SK-N-SH (cell line): ENCODE measurements at regions not wholly inside any gene's neighbourhood (a gene's known extent, or its start where the extent isn't known, plus 50 kb on each side); places are given as distances from the start of the nearest gene placed in this dataset.
"Not testable (repeated sequence)": the region's sequence is repeated elsewhere in the genome, so short reads cannot be mapped to it uniquely, and the experiment has no call there.

Experiments
- CTCF ChIA-PET: fragments of 300-600, 350-600 bp; formaldehyde crosslinking; extraction: SDS; loops from one replicate; lab custom pipeline; 2021; lab: Yijun Ruan, JAX
- POLR2A ChIA-PET: fragments of 350-600 bp; sonication (Branson Sonifier 250); formaldehyde crosslinking; extraction: SDS; loops from one replicate; lab custom pipeline; 2020; ENCODE audit warnings: antibody characterized with exemption, inconsistent platforms; lab: Yijun Ruan, JAX
- DNase-seq: peaks from one replicate; pipeline ENCODE4 v3.0.0; 2012
- H2AFZ ChIP-seq: fragments of 200-600 bp; sonication (generic); 2 replicates; pipeline ENCODE4 v1.8.1; 2016; ENCODE audit warnings: antibody characterized with exemption, mild to moderate bottlenecking, low read depth
- H3F3A ChIP-seq: fragments of 200-600 bp; sonication (generic); replicated peaks from 2 replicates; pipeline ENCODE3; 2016; ENCODE audit warnings: antibody characterized with exemption, mild to moderate bottlenecking; ENCODE audit not compliant: insufficient read depth
- H3K27ac ChIP-seq, 2 experiments: fragments of 200-500 bp in 1 of 2; fragments of 200-600 bp in 1 of 2; sonication (Bioruptor generic) in 1 of 2; sonication (generic), shearing (Covaris generic) in 1 of 2; 2 replicates each; pipeline versions ENCODE4 v1.5.1 to v1.6.1; 2014 to 2016; ENCODE audit warnings: low read depth in 2 of 2, inconsistent platforms in 1 of 2, low read length in 1 of 2, mild to moderate bottlenecking in 1 of 2, mixed read lengths in 1 of 2
- H3K27me3 ChIP-seq: fragments of 200-600 bp; sonication (generic), shearing (Covaris generic); 2 replicates; pipeline ENCODE4 v1.6.1; 2016; ENCODE audit warnings: mixed run types; ENCODE audit not compliant: insufficient read depth
- H3K36me3 ChIP-seq, 2 experiments: fragments of 200-500 bp in 1 of 2; fragments of 200-600 bp in 1 of 2; sonication (Bioruptor generic) in 1 of 2; sonication (generic) in 1 of 2; replicated peaks in 1 of 2; 2 replicates each; pipeline versions ENCODE3 to v1.5.1; 2014 to 2016; ENCODE audit warnings: low read length in 1 of 2, mild to moderate bottlenecking in 1 of 2; ENCODE audit not compliant: insufficient read depth in 2 of 2, control insufficient read depth in 1 of 2
- H3K4me1 ChIP-seq, 2 experiments: fragments of 200-500 bp in 1 of 2; fragments of 200-600 bp in 1 of 2; sonication (Bioruptor generic) in 1 of 2; sonication (generic), shearing (Covaris generic) in 1 of 2; 2 replicates each; pipeline versions ENCODE4 v1.5.1 to v1.6.1; 2014 to 2016; ENCODE audit warnings: low read depth in 1 of 2, low read length in 1 of 2, mixed run types in 1 of 2; ENCODE audit not compliant: insufficient read depth in 2 of 2, control insufficient read depth in 1 of 2
- H3K4me2 ChIP-seq: fragments of 200-600 bp; sonication (generic), shearing (Covaris generic); 2 replicates; pipeline ENCODE4 v1.6.1; 2017; ENCODE audit warnings: mixed run types
- H3K4me3 ChIP-seq, 2 experiments: fragments of 200-500 bp in 1 of 2; fragments of 200-600 bp in 1 of 2; sonication (Bioruptor generic) in 1 of 2; sonication (generic), shearing (Covaris generic) in 1 of 2; 2 replicates each; pipeline versions ENCODE4 v1.5.1 to v1.8.1; 2014 to 2016; ENCODE audit warnings: low read depth in 2 of 2, inconsistent platforms in 1 of 2, low read length in 1 of 2, mild to moderate bottlenecking in 1 of 2, mixed read lengths in 1 of 2, moderate library complexity in 1 of 2
- H3K79me2 ChIP-seq: fragments of 200-600 bp; sonication (generic); 2 replicates; pipeline ENCODE4 v1.8.1; 2017; ENCODE audit warnings: mild to moderate bottlenecking; ENCODE audit not compliant: insufficient read depth
- H3K9ac ChIP-seq: fragments of 200-600 bp; sonication (generic); 2 replicates; pipeline ENCODE4 v1.6.1; 2017; ENCODE audit warnings: mixed run types
- H3K9me2 ChIP-seq: fragments of 200-600 bp; sonication (generic); 2 replicates; pipeline ENCODE4 v1.6.1; 2017; ENCODE audit warnings: mixed run types
- H3K9me3 ChIP-seq: fragments of 200-600 bp; sonication (generic); 2 replicates; pipeline ENCODE4 v1.6.1; 2017; ENCODE audit warnings: mixed run types, mild to moderate bottlenecking, moderate library complexity
- H4K20me1 ChIP-seq: fragments of 200-600 bp; sonication (generic); 2 replicates; pipeline ENCODE4 v1.6.1; 2017; ENCODE audit warnings: mild to moderate bottlenecking, mixed run types; ENCODE audit not compliant: insufficient read depth
- CHD2 ChIP-seq: fragments of 150-350 bp; IDR thresholded peaks from 2 replicates; pipeline ENCODE4 v1.6.1; 2018; ENCODE audit warnings: low read length; ENCODE audit not compliant: partially characterized antibody
- ELF1 ChIP-seq: IDR thresholded peaks from 2 replicates; pipeline ENCODE4 v1.4.0; 2012
- EP300 ChIP-seq, 2 experiments: IDR thresholded peaks; 2 replicates each; pipeline versions ENCODE4 v1.4.0 to v1.6.1; 2012; ENCODE audit warnings: borderline replicate concordance in 1 of 2, low read depth in 1 of 2, low read length in 1 of 2
- EZH2phosphoT487 ChIP-seq: fragments of 200-600 bp; sonication (generic); IDR thresholded peaks from 2 replicates; pipeline ENCODE4 v1.6.1; 2017; ENCODE audit warnings: low read depth, mixed run types, mild to moderate bottlenecking, antibody characterized with exemption, moderate library complexity, borderline replicate concordance
- FOSL2 ChIP-seq: IDR thresholded peaks from 2 replicates; pipeline ENCODE4 v1.4.0; 2012; ENCODE audit warnings: low read depth, mild to moderate bottlenecking, moderate library complexity, borderline replicate concordance
- FOXJ3 ChIP-seq: sonication (generic); formaldehyde crosslinking; IDR thresholded peaks from 2 replicates; pipeline ENCODE4 v1.5.1; 2020; ENCODE audit warnings: mild to moderate bottlenecking, missing genetic modification reagents
- GATA2 ChIP-seq: sonication (generic); formaldehyde crosslinking; IDR thresholded peaks from 2 replicates; pipeline ENCODE4 v1.5.0; 2020; ENCODE audit warnings: mild to moderate bottlenecking, missing genetic modification reagents
- IRF3 ChIP-seq: fragments of 150-350 bp; IDR thresholded peaks from 2 replicates; pipeline ENCODE4 v1.6.1; 2016; ENCODE audit warnings: mild to moderate bottlenecking, low read depth, low read length
- JUND ChIP-seq: IDR thresholded peaks from 2 replicates; pipeline ENCODE4 v1.4.0; 2012
- NFIC ChIP-seq: IDR thresholded peaks from 2 replicates; pipeline ENCODE4 v1.4.0; 2012; ENCODE audit warnings: borderline replicate concordance
- NRF1 ChIP-seq: IDR thresholded peaks from 2 replicates; pipeline ENCODE4 v1.6.1; 2012; ENCODE audit warnings: low read depth, mild to moderate bottlenecking, low read length
- RAD21 ChIP-seq: IDR thresholded peaks from 2 replicates; pipeline ENCODE4 v1.6.1; 2012; ENCODE audit warnings: mild to moderate bottlenecking, low read length
- RCOR1 ChIP-seq: fragments of 150-350 bp; IDR thresholded peaks from 2 replicates; pipeline ENCODE4 v1.6.1; 2017; ENCODE audit warnings: antibody characterized with exemption, low read length
- RFX5 ChIP-seq: IDR thresholded peaks from 2 replicates; pipeline ENCODE4 v1.6.1; 2012; ENCODE audit warnings: mild to moderate bottlenecking, improper control_type of control experiment, low read length
- RXRA ChIP-seq: IDR thresholded peaks from 2 replicates; pipeline ENCODE4 v1.4.0; 2012; ENCODE audit warnings: low read depth, mild to moderate bottlenecking, borderline replicate concordance
- TAF1 ChIP-seq: IDR thresholded peaks from 2 replicates; pipeline ENCODE4 v1.6.1; 2012; ENCODE audit warnings: low read depth, mild to moderate bottlenecking, low read length, moderate library complexity, borderline replicate concordance
- TEAD4 ChIP-seq: IDR thresholded peaks from 2 replicates; pipeline ENCODE4 v1.4.0; 2012; ENCODE audit warnings: mild to moderate bottlenecking, borderline replicate concordance; ENCODE audit not compliant: insufficient read depth
- USF2 ChIP-seq: fragments of 150-350 bp; IDR thresholded peaks from 2 replicates; pipeline ENCODE4 v1.6.1; 2017; ENCODE audit warnings: antibody characterized with exemption, low read length, low read depth, borderline replicate concordance
- ZBTB33 ChIP-seq: IDR thresholded peaks from 2 replicates; pipeline ENCODE4 v1.4.0; 2012; ENCODE audit warnings: low read depth, borderline replicate concordance
- WGBS: methylation state at CpG from one replicate; pipeline ENCODE4 v1.1.6; 2017; ENCODE audit warnings: low lambda C conversion rate; 5-methylcytosine and 5-hydroxymethylcytosine counted together
- TF ChIP-seq, protein P1 (sequence below): IDR thresholded peaks from 2 replicates; pipeline ENCODE4; 2012

GRCh38 chr11:100445231-100445735 is 241.8 kb upstream of the ARHGAP42 start (continued):
- no peak for TF ChIP-seq IRF3
- no peak for TF ChIP-seq FOSL2
- TF ChIP-seq TAF1: no peak
- no peak for TF ChIP-seq RFX5
- no peak for TF ChIP-seq EP300 (IDR thresholded peaks at IDR 0.05; ENCODE audit: borderline replicate concordance in 1 of 2, low read depth in 1 of 2, low read length in 1 of 2)
- TF ChIP-seq ELF1: no peak

GRCh38 chr11:100451801-100452460 is 235.2 kb upstream of the ARHGAP42 start:
- H3K4me1 ChIP-seq, H3K4me2 ChIP-seq, H3K9me2 ChIP-seq, H2AFZ ChIP-seq, H3K27me3 ChIP-seq, H3K9ac ChIP-seq, H4K20me1 ChIP-seq, CTCF ChIA-PET, H3K4me3 ChIP-seq, H3K79me2 ChIP-seq, POLR2A ChIA-PET, H3K27ac ChIP-seq, H3K9me3 ChIP-seq, H3K36me3 ChIP-seq, H3F3A ChIP-seq, DNase-seq: not testable (repeated sequence)
- WGBS: 41% methylated on average over 16 of the region's 26 CpGs

DNA sequence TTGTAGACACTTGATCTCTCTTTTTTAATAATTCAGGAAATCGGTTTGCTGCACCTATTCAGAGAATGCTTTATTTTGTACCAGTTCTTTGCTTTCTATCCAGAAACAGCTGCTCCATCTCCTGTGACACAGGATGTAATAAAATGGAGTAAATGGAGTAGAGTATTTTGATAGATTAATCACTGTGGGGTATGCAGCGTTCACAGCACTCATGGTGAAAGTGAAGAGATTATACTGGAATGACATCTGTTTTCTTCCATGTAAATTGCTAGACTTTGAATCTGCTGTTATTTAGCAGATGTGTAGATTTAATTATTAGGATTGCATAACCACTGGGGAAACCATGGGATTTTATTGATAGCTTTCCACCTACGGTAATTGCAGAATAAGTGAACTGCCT is 227.3 kb upstream of the ARHGAP42 start:
- Histone ChIP-seq H3K27ac (no peak overlapping the region), H3K4me3 (no peak overlapping the region), H3K9me2 (no peaks in the 10 kb centered on the region), H3K4me2 (no peak overlapping the region), H4K20me1 (no peaks in the 10 kb centered on the region), H3K79me2 (no peaks in the 10 kb centered on the region), H3K9ac (no peak overlapping the region), H2AFZ (no peak overlapping the region), H3K36me3 (no peaks in the 10 kb centered on the region), H3K9me3 (no peaks in the 10 kb centered on the region), H3F3A (no peaks in the 10 kb centered on the region), H3K4me1 (no peaks in the 10 kb centered on the region; a peak in 1 of 4 replicates), H3K27me3 (no peaks in the 10 kb centered on the region)
- TF ChIP-seq, protein P1, sequence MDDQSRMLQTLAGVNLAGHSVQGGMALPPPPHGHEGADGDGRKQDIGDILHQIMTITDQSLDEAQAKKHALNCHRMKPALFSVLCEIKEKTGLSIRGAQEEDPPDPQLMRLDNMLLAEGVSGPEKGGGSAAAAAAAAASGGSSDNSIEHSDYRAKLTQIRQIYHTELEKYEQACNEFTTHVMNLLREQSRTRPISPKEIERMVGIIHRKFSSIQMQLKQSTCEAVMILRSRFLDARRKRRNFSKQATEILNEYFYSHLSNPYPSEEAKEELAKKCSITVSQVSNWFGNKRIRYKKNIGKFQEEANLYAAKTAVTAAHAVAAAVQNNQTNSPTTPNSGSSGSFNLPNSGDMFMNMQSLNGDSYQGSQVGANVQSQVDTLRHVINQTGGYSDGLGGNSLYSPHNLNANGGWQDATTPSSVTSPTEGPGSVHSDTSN: no peak
- TF ChIP-seq ZBTB33: no peak
- no peak for TF ChIP-seq FOXJ3 (CRISPR knock-in tag)
- no peak for TF ChIP-seq EP300 (IDR thresholded peaks at IDR 0.05; ENCODE audit: borderline replicate concordance in 1 of 2, low read depth in 1 of 2, low read length in 1 of 2)
- no peak for TF ChIP-seq RXRA
- TF ChIP-seq GATA2 (CRISPR knock-in tag): no peak
- TF ChIP-seq IRF3: no peak
- TF ChIP-seq NFIC: no peak
- no peak for TF ChIP-seq TEAD4
- TF ChIP-seq USF2: no peak
- TF ChIP-seq EZH2phosphoT487: no peak
- TF ChIP-seq NRF1: no peak
- TF ChIP-seq JUND: no peak
- no peak for TF ChIP-seq RCOR1
- no peak for TF ChIP-seq CHD2
- no peak for TF ChIP-seq RAD21
- ChIA-PET POLR2A (no interaction called here), CTCF (no interaction called here)
- WGBS: 2% methylated on average over 3 of the region's 3 CpGs
- DNase-seq: no peak
